ENCODE measurements at regions not wholly inside any gene's neighbourhood (a gene's known extent, or its start where the extent isn't known, plus 50 kb on each side); places are given as distances from the start of the nearest gene placed in this dataset.
A peak's percentile ranks its signal among the peaks of the same experiment; 100 is the strongest.

DNA sequence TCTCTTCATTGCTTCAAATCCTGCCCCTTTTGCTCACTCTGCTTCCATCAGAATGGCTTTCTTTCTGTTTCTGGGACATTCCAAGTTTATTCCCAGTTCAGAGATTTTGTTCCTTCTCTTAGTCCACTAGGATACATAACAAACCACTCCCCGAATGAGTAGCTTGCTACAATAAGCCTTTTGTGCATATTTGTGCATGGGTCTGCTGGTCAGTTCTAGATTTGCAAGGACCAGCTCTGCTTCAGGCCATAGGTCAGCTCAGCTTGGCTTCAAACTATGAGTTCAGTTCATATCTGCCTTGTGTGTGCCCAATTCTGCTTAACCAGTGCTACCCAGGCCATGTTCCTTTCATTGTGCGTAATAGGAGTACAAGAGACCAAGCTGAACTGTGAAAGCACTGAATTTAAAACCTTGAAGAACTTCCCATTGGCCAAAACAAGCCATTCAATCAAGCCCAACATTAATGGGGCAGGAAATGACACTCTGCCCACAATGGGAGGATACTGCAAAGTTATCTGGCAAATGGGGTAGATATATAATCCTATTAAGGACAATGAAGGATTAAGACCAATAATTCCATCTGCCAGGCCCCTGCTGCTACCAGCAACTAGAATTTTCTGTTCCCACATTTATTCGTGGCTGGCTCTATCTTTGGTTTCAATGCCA lies 328.8 kb downstream of the PRELID2 start:
- Histone ChIP-seq H3K4me1 (ENCODE audit: control insufficient read depth, insufficient read depth, low read length) (peaks cover 20% of the 10 kb centered on the region), H3K36me3 (ENCODE audit: control insufficient read depth, insufficient read depth, low read length, severe bottlenecking) (no peaks in the 10 kb centered on the region), H3K27me3 (replicated peaks; ENCODE audit: control insufficient read depth, insufficient read depth, low read length) (no peaks in the 10 kb centered on the region), H3K9me3 (ENCODE audit: control insufficient read depth, low read length) (no peaks in the 10 kb centered on the region), H3K9ac (ENCODE audit: low read length) (no peak overlapping the region), H3K4me3 (ENCODE audit: low read length) (no peak overlapping the region)
- no peak for DNase-seq (ENCODE audit: low read depth)

DNA sequence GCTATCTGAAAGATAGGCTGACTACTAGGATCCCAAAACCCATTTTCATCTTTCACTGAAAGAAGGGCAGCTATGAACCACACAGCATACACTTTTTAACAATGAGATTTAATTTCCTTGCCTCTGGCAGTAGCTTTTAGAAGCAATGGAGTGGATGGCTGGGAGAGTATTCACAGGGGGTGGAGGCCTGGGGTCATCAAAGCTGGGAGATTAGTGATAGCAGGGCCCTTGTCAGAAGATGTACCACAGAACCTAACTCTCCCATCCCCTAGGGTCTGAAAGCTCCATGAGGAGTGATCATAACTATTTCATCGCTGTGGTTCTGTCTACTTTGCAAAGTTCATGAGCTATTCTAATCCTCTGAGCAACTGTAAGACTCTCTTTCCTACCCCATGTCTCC lies 332.2 kb downstream of the PRELID2 start:
- peaks cover 6% of the 10 kb centered on the region for H3K4me1 ChIP-seq (ENCODE audit: control insufficient read depth, insufficient read depth, low read length)
- H3K9me3 ChIP-seq (ENCODE audit: control insufficient read depth, low read length), result no peaks in the 10 kb centered on the region
- DNase-seq (ENCODE audit: low read depth), result no peak
- H3K27me3 ChIP-seq (replicated peaks; ENCODE audit: control insufficient read depth, insufficient read depth, low read length), result no peaks in the 10 kb centered on the region
- no peaks in the 10 kb centered on the region for H3K36me3 ChIP-seq (ENCODE audit: control insufficient read depth, insufficient read depth, low read length, severe bottlenecking)
- H3K9ac ChIP-seq (ENCODE audit: low read length), result no peak overlapping the region
- no peak overlapping the region for H3K4me3 ChIP-seq (ENCODE audit: low read length)

DNA sequence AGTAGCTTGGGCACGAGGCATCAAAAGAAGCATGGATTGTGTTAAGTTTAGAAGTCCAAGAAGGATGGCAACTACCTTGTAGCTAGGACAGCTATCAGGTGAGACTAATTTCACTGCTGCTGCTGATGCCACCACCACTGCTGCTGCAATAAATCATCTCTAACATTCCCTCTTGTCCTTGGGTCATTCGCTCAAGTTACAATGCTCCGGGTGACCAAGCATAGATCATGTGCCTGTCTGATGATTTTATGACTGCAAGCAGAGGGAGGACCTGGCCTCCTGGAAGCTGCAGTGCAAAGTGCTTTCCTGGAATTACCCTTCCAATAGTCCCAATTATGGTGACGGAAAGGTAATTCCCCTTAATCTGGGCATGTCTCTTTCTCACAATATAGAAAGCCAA lies 334.4 kb downstream of the PRELID2 start:
- H3K9ac ChIP-seq (ENCODE audit: low read length), result no peak overlapping the region
- no peak for DNase-seq (ENCODE audit: low read depth)
- no peak overlapping the region for H3K4me3 ChIP-seq (ENCODE audit: low read length)
- H3K27me3 ChIP-seq (replicated peaks; ENCODE audit: control insufficient read depth, insufficient read depth, low read length), result no peaks in the 10 kb centered on the region
- H3K36me3 ChIP-seq (ENCODE audit: control insufficient read depth, insufficient read depth, low read length, severe bottlenecking), result no peaks in the 10 kb centered on the region
- H3K4me1 ChIP-seq (ENCODE audit: control insufficient read depth, insufficient read depth, low read length), result peaks cover 14% of the 10 kb centered on the region
- H3K9me3 ChIP-seq (ENCODE audit: control insufficient read depth, low read length), result no peaks in the 10 kb centered on the region

DNA sequence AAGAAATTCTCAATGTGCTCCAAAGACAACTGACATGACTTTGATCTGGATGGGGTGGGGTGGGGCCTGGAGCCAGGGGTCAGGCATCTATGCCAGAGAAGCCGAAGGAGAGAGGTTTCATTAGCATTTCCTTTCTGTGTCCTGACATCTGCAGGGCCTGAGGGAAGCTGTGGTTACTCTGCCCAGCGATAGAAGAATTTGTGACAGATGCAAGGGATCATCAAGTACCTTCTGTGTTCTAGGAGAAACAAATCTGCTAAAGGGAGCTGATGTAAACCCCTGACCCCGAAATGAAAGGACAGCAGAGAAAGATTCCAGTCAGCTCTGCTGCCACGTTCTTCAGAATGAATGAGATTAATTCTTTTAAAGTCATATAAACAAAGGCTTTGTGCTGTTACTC lies 335.7 kb downstream of the PRELID2 start:
- H3K36me3 ChIP-seq (ENCODE audit: control insufficient read depth, insufficient read depth, low read length, severe bottlenecking), result no peaks in the 10 kb centered on the region
- H3K27me3 ChIP-seq (replicated peaks; ENCODE audit: control insufficient read depth, insufficient read depth, low read length), result no peaks in the 10 kb centered on the region
- H3K9ac ChIP-seq (ENCODE audit: low read length), result no peak overlapping the region
- H3K9me3 ChIP-seq (ENCODE audit: control insufficient read depth, low read length), result no peaks in the 10 kb centered on the region
- H3K4me1 ChIP-seq (ENCODE audit: control insufficient read depth, insufficient read depth, low read length), result peaks cover 24% of the 10 kb centered on the region
- DNase-seq (ENCODE audit: low read depth), result peak; percentile 61
- H3K4me3 ChIP-seq (ENCODE audit: low read length), result no peak overlapping the region

DNA sequence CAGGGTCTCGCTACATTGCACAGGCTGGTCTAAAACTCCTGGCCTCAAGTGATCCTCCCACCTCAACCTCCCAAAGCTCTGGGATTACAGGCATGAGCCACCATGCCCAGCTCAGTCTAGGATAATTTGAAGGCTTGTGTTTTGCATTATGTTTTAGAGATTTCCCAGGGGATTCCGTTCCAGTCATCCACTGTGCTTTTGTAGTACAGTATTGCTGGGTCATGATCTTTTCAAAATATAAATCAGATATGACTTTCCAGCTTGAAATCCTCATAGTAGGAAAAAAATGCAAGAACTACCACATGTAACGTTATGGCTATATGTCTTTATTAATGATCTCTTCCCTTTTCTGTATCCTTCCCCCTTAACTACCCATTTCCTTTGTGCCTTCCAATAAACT lies 338.1 kb downstream of the PRELID2 start:
- Histone ChIP-seq H3K9ac (ENCODE audit: low read length) (no peak overlapping the region), H3K9me3 (ENCODE audit: control insufficient read depth, low read length) (no peaks in the 10 kb centered on the region), H3K4me3 (ENCODE audit: low read length) (no peak overlapping the region), H3K36me3 (ENCODE audit: control insufficient read depth, insufficient read depth, low read length, severe bottlenecking) (no peaks in the 10 kb centered on the region), H3K4me1 (ENCODE audit: control insufficient read depth, insufficient read depth, low read length) (peaks cover 24% of the 10 kb centered on the region), H3K27me3 (replicated peaks; ENCODE audit: control insufficient read depth, insufficient read depth, low read length) (no peaks in the 10 kb centered on the region)
- no peak for DNase-seq (ENCODE audit: low read depth)

DNA sequence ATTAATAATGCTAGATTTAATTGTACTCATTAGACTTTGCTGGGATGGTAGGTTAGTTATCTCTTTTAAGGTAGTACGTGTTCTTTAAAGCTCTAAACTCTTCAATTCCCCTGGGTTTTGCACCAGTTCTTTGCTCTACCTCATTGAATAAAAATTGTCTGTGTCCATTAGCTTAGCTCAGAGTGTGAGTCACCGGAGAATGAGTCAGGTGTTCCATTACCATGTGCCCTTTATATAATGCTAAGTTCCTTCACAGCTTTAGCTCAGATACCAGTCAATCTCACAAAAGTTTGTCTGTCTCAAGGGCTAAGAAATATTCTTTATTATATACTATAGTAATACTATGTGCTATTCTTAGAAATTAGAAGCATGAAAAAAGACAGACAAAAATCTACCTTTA lies 339.4 kb downstream of the PRELID2 start:
- peak; percentile 82 for DNase-seq (ENCODE audit: low read depth)
- Histone ChIP-seq H3K36me3 (ENCODE audit: control insufficient read depth, insufficient read depth, low read length, severe bottlenecking) (no peaks in the 10 kb centered on the region), H3K9ac (ENCODE audit: low read length) (peak overlapping the region; percentile 16), H3K27me3 (replicated peaks; ENCODE audit: control insufficient read depth, insufficient read depth, low read length) (no peaks in the 10 kb centered on the region), H3K4me3 (ENCODE audit: low read length) (no peak overlapping the region), H3K9me3 (ENCODE audit: control insufficient read depth, low read length) (no peaks in the 10 kb centered on the region), H3K4me1 (ENCODE audit: control insufficient read depth, insufficient read depth, low read length) (peaks cover 24% of the 10 kb centered on the region)

DNA sequence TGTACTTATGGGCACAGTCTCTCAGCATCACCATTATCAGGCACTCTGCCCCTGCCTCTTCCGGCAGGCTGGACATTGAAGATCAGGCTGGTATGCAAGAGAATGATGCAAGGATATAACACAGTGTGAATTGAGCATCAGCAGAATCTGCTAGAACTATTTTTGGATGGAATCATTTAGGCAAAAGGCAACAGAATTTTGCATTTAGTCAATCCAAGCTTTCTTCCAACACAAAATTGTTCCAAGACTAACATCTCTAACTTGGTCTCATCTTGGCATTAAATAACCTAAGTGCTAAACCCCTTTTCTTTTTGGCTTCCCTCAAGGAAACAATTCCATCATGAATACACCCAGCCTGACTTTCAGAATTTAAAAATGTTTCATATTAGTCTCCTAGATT lies 339.9 kb downstream of the PRELID2 start:
- Histone ChIP-seq H3K9me3 (ENCODE audit: control insufficient read depth, low read length) (no peaks in the 10 kb centered on the region), H3K4me3 (ENCODE audit: low read length) (no peak overlapping the region), H3K36me3 (ENCODE audit: control insufficient read depth, insufficient read depth, low read length, severe bottlenecking) (no peaks in the 10 kb centered on the region), H3K4me1 (ENCODE audit: control insufficient read depth, insufficient read depth, low read length) (peaks cover 24% of the 10 kb centered on the region), H3K27me3 (replicated peaks; ENCODE audit: control insufficient read depth, insufficient read depth, low read length) (no peaks in the 10 kb centered on the region), H3K9ac (ENCODE audit: low read length) (peak overlapping the region; percentile 16)
- peak; percentile 18 for DNase-seq (ENCODE audit: low read depth)

DNA sequence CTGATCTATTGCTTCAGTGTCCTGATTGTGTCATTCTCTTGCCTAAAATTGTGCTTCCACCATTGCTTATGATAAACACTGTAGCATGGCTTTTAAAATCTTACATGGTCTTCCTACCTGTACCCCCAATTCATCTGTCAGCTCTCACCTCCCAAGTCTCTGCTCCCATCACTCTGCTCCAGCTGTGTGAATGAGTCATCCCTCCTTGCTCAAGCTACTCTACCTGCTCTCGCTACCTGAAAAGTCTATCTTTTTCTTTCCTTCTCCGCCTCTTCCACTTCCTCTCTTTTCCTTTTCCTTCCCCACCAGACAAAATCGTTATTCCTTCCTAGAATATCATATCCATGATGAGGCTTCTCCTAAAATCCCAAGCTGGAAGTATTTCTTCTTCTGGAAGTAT lies 341.7 kb downstream of the PRELID2 start:
- Histone ChIP-seq H3K4me1 (ENCODE audit: control insufficient read depth, insufficient read depth, low read length) (peaks cover 18% of the 10 kb centered on the region), H3K36me3 (ENCODE audit: control insufficient read depth, insufficient read depth, low read length, severe bottlenecking) (no peaks in the 10 kb centered on the region), H3K27me3 (replicated peaks; ENCODE audit: control insufficient read depth, insufficient read depth, low read length) (no peaks in the 10 kb centered on the region), H3K9ac (ENCODE audit: low read length) (no peak overlapping the region), H3K4me3 (ENCODE audit: low read length) (no peak overlapping the region), H3K9me3 (ENCODE audit: control insufficient read depth, low read length) (no peaks in the 10 kb centered on the region)
- DNase-seq (ENCODE audit: low read depth), result no peak

DNA sequence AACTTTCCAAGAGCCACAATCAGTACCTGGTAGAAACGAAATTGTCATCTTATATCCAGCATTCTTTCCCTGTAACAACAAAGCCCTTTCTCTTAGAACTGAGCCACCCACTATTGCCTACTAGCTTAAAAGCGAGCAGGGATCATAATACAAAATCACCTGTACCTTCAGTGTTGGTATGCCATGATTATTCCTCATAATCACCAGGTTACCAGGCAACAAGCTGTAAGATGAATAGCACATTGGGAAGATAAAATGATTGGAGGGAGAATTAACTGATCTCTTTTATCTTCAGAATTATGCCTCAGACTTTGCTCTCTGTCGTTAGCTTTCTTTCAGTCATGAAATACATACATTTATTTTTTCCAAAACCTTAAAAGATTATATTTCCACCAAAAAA lies 345.6 kb downstream of the PRELID2 start:
- DNase-seq (ENCODE audit: low read depth), result no peak
- Histone ChIP-seq H3K27me3 (replicated peaks; ENCODE audit: control insufficient read depth, insufficient read depth, low read length) (no peaks in the 10 kb centered on the region), H3K9ac (ENCODE audit: low read length) (no peak overlapping the region), H3K4me1 (ENCODE audit: control insufficient read depth, insufficient read depth, low read length) (peaks cover under 1% of the 10 kb centered on the region), H3K4me3 (ENCODE audit: low read length) (no peak overlapping the region), H3K9me3 (ENCODE audit: control insufficient read depth, low read length) (no peaks in the 10 kb centered on the region), H3K36me3 (ENCODE audit: control insufficient read depth, insufficient read depth, low read length, severe bottlenecking) (no peaks in the 10 kb centered on the region)

DNA sequence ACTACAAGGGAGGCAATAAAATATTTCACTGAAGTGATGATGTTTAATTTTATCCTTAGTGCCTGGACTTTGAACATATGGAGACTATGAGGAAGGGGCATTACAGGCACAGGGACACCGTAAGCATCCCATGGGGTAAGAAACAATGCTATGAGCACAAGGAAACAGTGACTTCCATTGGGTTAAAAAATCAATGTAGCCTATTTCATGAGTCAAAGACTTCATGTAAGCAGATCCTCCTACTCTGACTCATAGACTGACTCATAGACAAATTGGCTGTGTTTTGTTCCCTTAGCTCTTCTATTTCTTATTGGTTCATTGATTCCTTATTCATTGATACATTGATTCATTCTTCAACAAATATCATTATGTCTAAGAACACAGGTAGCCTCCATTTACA lies 351.0 kb downstream of the PRELID2 start:
- Histone ChIP-seq H3K9ac (ENCODE audit: low read length) (no peak overlapping the region), H3K9me3 (ENCODE audit: control insufficient read depth, low read length) (no peaks in the 10 kb centered on the region), H3K27me3 (replicated peaks; ENCODE audit: control insufficient read depth, insufficient read depth, low read length) (no peaks in the 10 kb centered on the region), H3K4me3 (ENCODE audit: low read length) (no peak overlapping the region), H3K4me1 (ENCODE audit: control insufficient read depth, insufficient read depth, low read length) (peaks cover 30% of the 10 kb centered on the region), H3K36me3 (ENCODE audit: control insufficient read depth, insufficient read depth, low read length, severe bottlenecking) (no peaks in the 10 kb centered on the region)
- peak; percentile 52 for DNase-seq (ENCODE audit: low read depth)

DNA sequence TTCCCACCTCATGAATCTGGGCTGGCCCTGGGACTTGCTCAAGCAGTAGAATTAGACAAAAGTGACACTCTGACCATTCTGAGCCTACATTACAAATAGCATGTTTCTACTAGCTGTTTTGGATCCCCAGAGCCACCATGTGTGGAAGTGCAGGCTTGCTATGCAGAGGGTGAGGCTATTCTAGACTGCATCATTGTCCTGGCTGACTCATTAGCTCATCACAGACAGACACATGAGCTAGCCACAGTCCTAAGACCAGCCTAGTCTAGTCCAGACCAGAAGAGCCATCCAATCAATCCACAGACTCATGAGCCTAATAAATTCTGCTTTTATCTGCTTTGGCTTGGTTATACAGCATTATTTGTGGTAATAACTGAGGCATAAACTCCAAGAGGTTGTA lies 351.9 kb downstream of the PRELID2 start:
- DNase-seq (ENCODE audit: low read depth), result peak; percentile 27
- Histone ChIP-seq H3K9me3 (ENCODE audit: control insufficient read depth, low read length) (no peaks in the 10 kb centered on the region), H3K4me1 (ENCODE audit: control insufficient read depth, insufficient read depth, low read length) (peaks cover 36% of the 10 kb centered on the region), H3K36me3 (ENCODE audit: control insufficient read depth, insufficient read depth, low read length, severe bottlenecking) (no peaks in the 10 kb centered on the region), H3K4me3 (ENCODE audit: low read length) (no peak overlapping the region), H3K9ac (ENCODE audit: low read length) (no peak overlapping the region), H3K27me3 (replicated peaks; ENCODE audit: control insufficient read depth, insufficient read depth, low read length) (no peaks in the 10 kb centered on the region)

DNA sequence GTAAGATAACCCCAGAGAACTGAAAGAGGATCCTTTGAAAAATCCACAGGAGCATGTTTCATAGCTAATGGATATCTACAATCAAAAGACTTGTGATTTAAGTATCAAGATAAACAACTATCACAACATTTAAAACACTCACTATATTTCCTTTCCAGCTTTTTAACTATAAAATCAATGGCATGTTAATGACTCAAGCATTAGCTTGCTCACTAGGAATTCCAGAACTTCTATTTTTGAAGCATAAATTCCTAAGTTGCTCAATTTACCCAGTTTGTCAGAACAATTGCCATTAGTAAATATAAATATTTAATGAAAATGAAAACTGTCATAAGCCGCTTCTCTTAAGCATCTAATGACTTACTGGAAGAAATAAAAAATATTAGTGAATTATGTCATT lies 355.3 kb downstream of the PRELID2 start:
- H3K27me3 ChIP-seq (replicated peaks; ENCODE audit: control insufficient read depth, insufficient read depth, low read length), result no peaks in the 10 kb centered on the region
- H3K36me3 ChIP-seq (ENCODE audit: control insufficient read depth, insufficient read depth, low read length, severe bottlenecking), result no peaks in the 10 kb centered on the region
- H3K9me3 ChIP-seq (ENCODE audit: control insufficient read depth, low read length), result no peaks in the 10 kb centered on the region
- peaks cover 36% of the 10 kb centered on the region for H3K4me1 ChIP-seq (ENCODE audit: control insufficient read depth, insufficient read depth, low read length)
- no peak overlapping the region for H3K4me3 ChIP-seq (ENCODE audit: low read length)
- H3K9ac ChIP-seq (ENCODE audit: low read length), result peak overlapping the region; percentile 57
- DNase-seq (ENCODE audit: low read depth), result peak; percentile 38
